ENCODE measurements at regions not wholly inside any gene's neighbourhood (a gene's known extent, or its start where the extent isn't known, plus 50 kb on each side); places are given as distances from the start of the nearest gene placed in this dataset.

GRCh38 chr7:46619723-46620310 is 698.7 kb upstream of the IGFBP3 start:
- Histone ChIP-seq H3K27ac (ENCODE audit: low read depth, low read length) (no peak overlapping the region), H3K9ac (ENCODE audit: low read length in 5 of 5) (no peak overlapping the region), H3K9me3 (ENCODE audit: control insufficient read depth in 5 of 5, low read length in 5 of 5) (no peaks in the 10 kb centered on the region), H3K36me3 (ENCODE audit: control insufficient read depth in 5 of 5, insufficient read depth in 5 of 5, low read length in 5 of 5) (no peaks in the 10 kb centered on the region), H3K27me3 (ENCODE audit: control insufficient read depth in 5 of 5, insufficient read depth in 4 of 5, low read length in 5 of 5) (no peaks in the 10 kb centered on the region), H3K4me1 (ENCODE audit: control insufficient read depth in 5 of 5, insufficient read depth in 5 of 5, low read length in 5 of 5) (no peaks in the 10 kb centered on the region), H3K4me3 (ENCODE audit: low read depth in 1 of 5, low read length in 5 of 5) (no peak overlapping the region)

DNA sequence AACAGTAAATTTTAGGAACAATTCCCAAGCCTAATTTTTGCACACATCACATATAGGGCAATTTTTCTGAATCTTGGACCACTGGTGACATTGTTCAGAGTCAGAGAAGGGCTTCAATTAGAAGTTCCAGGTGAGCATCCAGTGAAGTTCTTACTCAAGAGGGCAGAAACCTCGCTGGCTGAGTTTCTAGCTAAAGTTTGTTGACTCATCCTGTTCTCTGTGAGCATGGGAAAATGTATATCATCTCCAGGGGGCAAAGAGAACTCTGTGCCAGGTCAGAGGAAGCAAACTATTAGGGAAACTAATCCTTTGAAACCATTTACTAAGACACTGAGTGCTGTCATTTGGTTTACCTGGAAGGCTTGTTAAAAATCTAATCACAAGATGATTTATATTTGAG is 695.6 kb upstream of the IGFBP3 start:
- Histone ChIP-seq H3K27ac (ENCODE audit: low read depth, low read length) (no peak overlapping the region), H3K9me3 (ENCODE audit: control insufficient read depth in 5 of 5, low read length in 5 of 5) (no peaks in the 10 kb centered on the region), H3K4me3 (ENCODE audit: low read depth in 1 of 5, low read length in 5 of 5) (no peak overlapping the region)

GRCh38 chr7:46613551-46613950 is 692.5 kb upstream of the IGFBP3 start:
- H3K36me3 ChIP-seq (ENCODE audit: control insufficient read depth in 5 of 5, insufficient read depth in 5 of 5, low read length in 5 of 5) = no peaks in the 10 kb centered on the region
- H3K9ac ChIP-seq (ENCODE audit: low read length in 5 of 5) = no peak overlapping the region
- no peaks in the 10 kb centered on the region for H3K9me3 ChIP-seq (ENCODE audit: control insufficient read depth in 5 of 5, low read length in 5 of 5)
- H3K4me3 ChIP-seq (ENCODE audit: low read depth in 1 of 5, low read length in 5 of 5) = no peak overlapping the region
- H3K27me3 ChIP-seq (ENCODE audit: control insufficient read depth in 5 of 5, insufficient read depth in 4 of 5, low read length in 5 of 5) = no peaks in the 10 kb centered on the region
- peaks cover 3 to 30% (median 26%) of the 10 kb centered on the region in 5 donors for H3K4me1 ChIP-seq (ENCODE audit: control insufficient read depth in 5 of 5, insufficient read depth in 5 of 5, low read length in 5 of 5)
- peak overlapping the region; percentile 12 for H3K27ac ChIP-seq (ENCODE audit: low read depth, low read length)

More for the DNA sequence above, 695.6 kb upstream of the IGFBP3 start:
- H3K9ac ChIP-seq (ENCODE audit: low read length in 5 of 5) = no peak overlapping the region
- H3K27me3 ChIP-seq (ENCODE audit: control insufficient read depth in 5 of 5, insufficient read depth in 4 of 5, low read length in 5 of 5) = no peaks in the 10 kb centered on the region
- peaks cover 0 to 21% (median 15%) of the 10 kb centered on the region in 5 donors for H3K4me1 ChIP-seq (ENCODE audit: control insufficient read depth in 5 of 5, insufficient read depth in 5 of 5, low read length in 5 of 5)
- H3K36me3 ChIP-seq (ENCODE audit: control insufficient read depth in 5 of 5, insufficient read depth in 5 of 5, low read length in 5 of 5) = no peaks in the 10 kb centered on the region

DNA sequence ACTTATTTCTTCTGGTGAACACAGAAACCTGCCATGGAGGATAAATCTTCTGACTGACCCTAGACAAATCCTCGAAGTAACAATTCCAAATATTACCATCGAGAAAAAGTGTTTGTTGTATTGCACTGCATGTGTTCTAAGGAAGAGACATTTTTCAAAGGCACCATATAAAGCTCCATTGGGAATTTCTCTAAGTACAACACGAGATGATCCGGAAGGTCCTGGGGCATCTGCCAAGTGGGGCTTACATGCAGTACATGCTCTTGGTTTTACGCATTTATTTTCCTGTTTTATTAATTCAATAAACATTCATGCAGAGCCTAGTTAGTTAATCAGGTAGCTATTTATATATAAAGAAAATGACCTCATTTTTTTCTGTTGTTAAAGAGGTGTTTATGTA is 692.0 kb upstream of the IGFBP3 start:
- Histone ChIP-seq H3K27me3 (ENCODE audit: control insufficient read depth in 5 of 5, insufficient read depth in 4 of 5, low read length in 5 of 5) (no peaks in the 10 kb centered on the region), H3K4me1 (ENCODE audit: control insufficient read depth in 5 of 5, insufficient read depth in 5 of 5, low read length in 5 of 5) (peaks cover 3 to 30% (median 26%) of the 10 kb centered on the region in 5 donors), H3K9ac (ENCODE audit: low read length in 5 of 5) (no peak overlapping the region), H3K27ac (ENCODE audit: low read depth, low read length) (no peak overlapping the region), H3K9me3 (ENCODE audit: control insufficient read depth in 5 of 5, low read length in 5 of 5) (no peaks in the 10 kb centered on the region), H3K4me3 (ENCODE audit: low read depth in 1 of 5, low read length in 5 of 5) (no peak overlapping the region), H3K36me3 (ENCODE audit: control insufficient read depth in 5 of 5, insufficient read depth in 5 of 5, low read length in 5 of 5) (no peaks in the 10 kb centered on the region)

DNA sequence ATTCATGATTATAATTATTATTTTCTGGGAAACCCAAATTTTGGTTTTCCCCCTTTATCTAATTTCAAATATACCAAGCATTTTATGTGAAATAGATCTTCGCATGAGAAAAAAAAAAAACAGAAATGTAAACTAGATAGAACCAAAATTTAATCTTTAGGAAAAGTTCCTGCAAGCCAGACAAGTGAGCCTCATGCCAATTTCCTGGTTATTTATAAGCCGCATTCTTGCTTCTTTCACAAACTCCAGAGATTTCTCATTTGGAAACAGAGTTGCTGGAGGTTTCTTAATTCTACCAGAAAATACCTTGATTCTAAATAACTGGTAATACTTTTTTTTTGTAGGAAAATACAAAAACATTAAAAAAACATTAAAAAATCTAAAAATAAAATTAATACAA is 690.4 kb upstream of the IGFBP3 start:
- H3K36me3 ChIP-seq (ENCODE audit: control insufficient read depth in 5 of 5, insufficient read depth in 5 of 5, low read length in 5 of 5) = no peaks in the 10 kb centered on the region
- H3K4me1 ChIP-seq (ENCODE audit: control insufficient read depth in 5 of 5, insufficient read depth in 5 of 5, low read length in 5 of 5) = peaks cover 3 to 30% (median 26%) of the 10 kb centered on the region in 5 donors
- no peak overlapping the region for H3K27ac ChIP-seq (ENCODE audit: low read depth, low read length)
- no peak overlapping the region for H3K9ac ChIP-seq (ENCODE audit: low read length in 5 of 5)
- H3K9me3 ChIP-seq (ENCODE audit: control insufficient read depth in 5 of 5, low read length in 5 of 5) = no peaks in the 10 kb centered on the region
- H3K27me3 ChIP-seq (ENCODE audit: control insufficient read depth in 5 of 5, insufficient read depth in 4 of 5, low read length in 5 of 5) = no peaks in the 10 kb centered on the region
- no peak overlapping the region for H3K4me3 ChIP-seq (ENCODE audit: low read depth in 1 of 5, low read length in 5 of 5)

- H3K9me3 ChIP-seq (ENCODE audit: control insufficient read depth in 5 of 5, low read length in 5 of 5) = no peaks in the 10 kb centered on the region
- H3K4me1 ChIP-seq (ENCODE audit: control insufficient read depth in 5 of 5, insufficient read depth in 5 of 5, low read length in 5 of 5) = peaks cover 3 to 30% (median 26%) of the 10 kb centered on the region in 5 donors
- H3K9ac ChIP-seq (ENCODE audit: low read length in 5 of 5) = no peak overlapping the region
- H3K27me3 ChIP-seq (ENCODE audit: control insufficient read depth in 5 of 5, insufficient read depth in 4 of 5, low read length in 5 of 5) = no peaks in the 10 kb centered on the region
- no peak overlapping the region for H3K4me3 ChIP-seq (ENCODE audit: low read depth in 1 of 5, low read length in 5 of 5)
- H3K27ac ChIP-seq (ENCODE audit: low read depth, low read length) = no peak overlapping the region
- no peaks in the 10 kb centered on the region for H3K36me3 ChIP-seq (ENCODE audit: control insufficient read depth in 5 of 5, insufficient read depth in 5 of 5, low read length in 5 of 5)
Observed at GRCh38 chr7:46610746-46611145, 689.7 kb upstream of the IGFBP3 start.

- Histone ChIP-seq H3K4me3 (ENCODE audit: low read depth in 1 of 5, low read length in 5 of 5) (no peak overlapping the region), H3K27ac (ENCODE audit: low read depth, low read length) (no peak overlapping the region), H3K27me3 (ENCODE audit: control insufficient read depth in 5 of 5, insufficient read depth in 4 of 5, low read length in 5 of 5) (no peaks in the 10 kb centered on the region), H3K4me1 (ENCODE audit: control insufficient read depth in 5 of 5, insufficient read depth in 5 of 5, low read length in 5 of 5) (peaks cover 11 to 44% (median 36%) of the 10 kb centered on the region in 5 donors), H3K9ac (ENCODE audit: low read length in 5 of 5) (no peak overlapping the region), H3K36me3 (ENCODE audit: control insufficient read depth in 5 of 5, insufficient read depth in 5 of 5, low read length in 5 of 5) (no peaks in the 10 kb centered on the region), H3K9me3 (ENCODE audit: control insufficient read depth in 5 of 5, low read length in 5 of 5) (no peaks in the 10 kb centered on the region)
Observed at GRCh38 chr7:46607176-46607575, 686.1 kb upstream of the IGFBP3 start.

DNA sequence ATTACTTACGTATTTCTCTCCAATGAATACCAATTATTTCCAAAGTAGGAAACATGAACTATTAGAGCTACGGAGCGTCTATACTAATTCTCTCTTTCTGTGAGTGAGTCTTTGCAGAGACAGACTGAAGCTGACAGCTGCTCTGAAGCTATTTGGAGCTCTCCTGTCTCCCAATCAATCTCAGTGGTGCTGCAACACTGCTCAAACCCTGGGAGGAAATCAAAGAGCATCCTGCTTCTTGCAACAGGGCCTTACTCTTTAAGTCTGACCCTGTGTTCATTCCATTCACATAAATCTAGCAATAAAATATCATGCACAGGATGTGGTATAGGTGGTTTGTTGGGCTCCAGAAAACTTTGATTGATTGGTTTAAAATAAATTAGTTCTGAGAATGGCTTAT is 685.7 kb upstream of the IGFBP3 start:
- Histone ChIP-seq H3K27me3 (ENCODE audit: control insufficient read depth in 5 of 5, insufficient read depth in 4 of 5, low read length in 5 of 5) (no peaks in the 10 kb centered on the region), H3K4me1 (ENCODE audit: control insufficient read depth in 5 of 5, insufficient read depth in 5 of 5, low read length in 5 of 5) (peaks cover 11 to 47% (median 37%) of the 10 kb centered on the region in 5 donors), H3K36me3 (ENCODE audit: control insufficient read depth in 5 of 5, insufficient read depth in 5 of 5, low read length in 5 of 5) (no peaks in the 10 kb centered on the region), H3K27ac (ENCODE audit: low read depth, low read length) (no peak overlapping the region), H3K9me3 (ENCODE audit: control insufficient read depth in 5 of 5, low read length in 5 of 5) (no peaks in the 10 kb centered on the region), H3K4me3 (ENCODE audit: low read depth in 1 of 5, low read length in 5 of 5) (no peak overlapping the region), H3K9ac (ENCODE audit: low read length in 5 of 5) (no peak overlapping the region)

- H3K27me3 ChIP-seq (ENCODE audit: control insufficient read depth in 5 of 5, insufficient read depth in 4 of 5, low read length in 5 of 5) = no peaks in the 10 kb centered on the region
- peaks cover 8 to 40% (median 39%) of the 10 kb centered on the region in 5 donors for H3K4me1 ChIP-seq (ENCODE audit: control insufficient read depth in 5 of 5, insufficient read depth in 5 of 5, low read length in 5 of 5)
- no peaks in the 10 kb centered on the region for H3K36me3 ChIP-seq (ENCODE audit: control insufficient read depth in 5 of 5, insufficient read depth in 5 of 5, low read length in 5 of 5)
- H3K9me3 ChIP-seq (ENCODE audit: control insufficient read depth in 5 of 5, low read length in 5 of 5) = no peaks in the 10 kb centered on the region
- no peak overlapping the region for H3K4me3 ChIP-seq (ENCODE audit: low read depth in 1 of 5, low read length in 5 of 5)
- no peak overlapping the region for H3K9ac ChIP-seq (ENCODE audit: low read length in 5 of 5)
- H3K27ac ChIP-seq (ENCODE audit: low read depth, low read length) = peak overlapping the region; percentile 28
Observed at GRCh38 chr7:46604241-46604661, 683.2 kb upstream of the IGFBP3 start.

GRCh38 chr7:46603780-46604179 is 682.7 kb upstream of the IGFBP3 start:
- Histone ChIP-seq H3K4me3 (ENCODE audit: low read depth in 1 of 5, low read length in 5 of 5) (no peak overlapping the region), H3K27me3 (ENCODE audit: control insufficient read depth in 5 of 5, insufficient read depth in 4 of 5, low read length in 5 of 5) (no peaks in the 10 kb centered on the region), H3K36me3 (ENCODE audit: control insufficient read depth in 5 of 5, insufficient read depth in 5 of 5, low read length in 5 of 5) (no peaks in the 10 kb centered on the region), H3K9ac (ENCODE audit: low read length in 5 of 5) (no peak overlapping the region), H3K27ac (ENCODE audit: low read depth, low read length) (peak overlapping the region; percentile 28), H3K4me1 (ENCODE audit: control insufficient read depth in 5 of 5, insufficient read depth in 5 of 5, low read length in 5 of 5) (peaks cover 8 to 40% (median 39%) of the 10 kb centered on the region in 5 donors), H3K9me3 (ENCODE audit: control insufficient read depth in 5 of 5, low read length in 5 of 5) (no peaks in the 10 kb centered on the region)
